ENCODE measurements at regions not wholly inside any gene's neighbourhood (a gene's known extent, or its start where the extent isn't known, plus 50 kb on each side); places are given as distances from the start of the nearest gene placed in this dataset.

GRCh38 chr5:107805824-107806223 is 135.1 kb upstream of the EFNA5 start:
- Histone ChIP-seq H3K27ac (replicated peaks; ENCODE audit: low read length) (peak overlapping the region; percentile 95), H3K9me3 (replicated peaks in 1 of 2; ENCODE audit: control insufficient read depth in 2 of 2, insufficient read depth in 1 of 2, low read depth in 1 of 2, low read length in 2 of 2) (no peaks in the 10 kb centered on the region), H2BK5ac (ENCODE audit: low read length) (no peak overlapping the region), H2BK120ac (ENCODE audit: low read depth, low read length) (peak overlapping the region; percentile 10), H3K23ac (ENCODE audit: low read depth, low read length, poor library complexity) (no peak overlapping the region), H3K4me1 (ENCODE audit: control insufficient read depth in 2 of 2, insufficient read depth in 1 of 2, low read depth in 1 of 2, low read length in 2 of 2) (peaks cover 28 to 38% of the 10 kb centered on the region in 2 donors), H3K27me3 (ENCODE audit: control insufficient read depth in 3 of 3, insufficient read depth in 3 of 3, low read depth in 1 of 3, low read length in 3 of 3) (no peaks in the 10 kb centered on the region), H3K4me2 (ENCODE audit: insufficient read depth, low read length, poor library complexity, severe bottlenecking) (no peak overlapping the region), H2AK5ac (ENCODE audit: low read depth, low read length) (no peak overlapping the region), H3K9ac (ENCODE audit: low read depth, low read length, poor library complexity) (no peak overlapping the region), H3K79me1 (ENCODE audit: low read depth, low read length) (no peaks in the 10 kb centered on the region), H3K14ac (ENCODE audit: low read length) (no peak overlapping the region), H4K91ac (ENCODE audit: low read depth, low read length, poor library complexity) (no peak overlapping the region), H3K4ac (ENCODE audit: low read length) (no peak overlapping the region), H3K18ac (ENCODE audit: low read length) (peak overlapping the region; percentile 24), H4K8ac (ENCODE audit: low read depth, low read length) (no peak overlapping the region), H2AFZ (ENCODE audit: low read length) (peak overlapping the region; percentile 62), H3K4me3 (ENCODE audit: low read length in 2 of 2) (no peak overlapping the region), H2BK15ac (ENCODE audit: low read length) (no peak overlapping the region), H3K36me3 (replicated peaks in 1 of 2; ENCODE audit: control insufficient read depth in 2 of 2, insufficient read depth in 2 of 2, low read length in 2 of 2) (no peaks in the 10 kb centered on the region), H2BK12ac (ENCODE audit: low read length) (no peak overlapping the region)
- peak; percentile 36 for DNase-seq (ENCODE audit: low spot score)
- WGBS, 2 donors (ENCODE audit: extremely low coverage in 2 of 2, insufficient read length in 2 of 2, insufficient replicate concordance in 1 of 2) = no CpG with 5 or more reads among the region's 3 CpGs

- Histone ChIP-seq H2AK5ac (ENCODE audit: low read depth, low read length) (no peak overlapping the region), H3K36me3 (replicated peaks in 1 of 2; ENCODE audit: control insufficient read depth in 2 of 2, insufficient read depth in 2 of 2, low read length in 2 of 2) (no peaks in the 10 kb centered on the region), H3K27me3 (ENCODE audit: control insufficient read depth in 3 of 3, insufficient read depth in 3 of 3, low read depth in 1 of 3, low read length in 3 of 3) (no peaks in the 10 kb centered on the region), H2BK15ac (ENCODE audit: low read length) (no peak overlapping the region), H3K14ac (ENCODE audit: low read length) (no peak overlapping the region), H2BK120ac (ENCODE audit: low read depth, low read length) (no peak overlapping the region), H2BK5ac (ENCODE audit: low read length) (no peak overlapping the region), H2BK12ac (ENCODE audit: low read length) (no peak overlapping the region), H3K79me1 (ENCODE audit: low read depth, low read length) (no peaks in the 10 kb centered on the region), H4K91ac (ENCODE audit: low read depth, low read length, poor library complexity) (no peak overlapping the region), H3K9me3 (replicated peaks in 1 of 2; ENCODE audit: control insufficient read depth in 2 of 2, insufficient read depth in 1 of 2, low read depth in 1 of 2, low read length in 2 of 2) (no peaks in the 10 kb centered on the region), H3K9ac (ENCODE audit: low read depth, low read length, poor library complexity) (no peak overlapping the region), H3K27ac (replicated peaks; ENCODE audit: low read length) (peak overlapping the region; percentile 95), H4K8ac (ENCODE audit: low read depth, low read length) (no peak overlapping the region), H2AFZ (ENCODE audit: low read length) (no peak overlapping the region), H3K4me3 (ENCODE audit: low read length in 2 of 2) (no peak overlapping the region), H3K23ac (ENCODE audit: low read depth, low read length, poor library complexity) (no peak overlapping the region), H3K18ac (ENCODE audit: low read length) (no peak overlapping the region), H3K4me1 (ENCODE audit: control insufficient read depth in 2 of 2, insufficient read depth in 1 of 2, low read depth in 1 of 2, low read length in 2 of 2) (peaks cover 28 to 36% of the 10 kb centered on the region in 2 donors), H3K4me2 (ENCODE audit: insufficient read depth, low read length, poor library complexity, severe bottlenecking) (no peak overlapping the region), H3K4ac (ENCODE audit: low read length) (no peak overlapping the region)
- WGBS, 2 donors (ENCODE audit: extremely low coverage in 2 of 2, insufficient read length in 2 of 2, insufficient replicate concordance in 1 of 2) = no CpG with 5 or more reads among the region's 6 CpGs
- DNase-seq (ENCODE audit: low spot score) = peak; percentile 71
These were observed 134.4 kb upstream of the EFNA5 start for GRCh38 chr5:107805166-107805565.

- Histone ChIP-seq H2AK5ac (ENCODE audit: low read depth, low read length) (no peak overlapping the region), H3K79me1 (ENCODE audit: low read depth, low read length) (no peaks in the 10 kb centered on the region), H2BK15ac (ENCODE audit: low read length) (no peak overlapping the region), H3K18ac (ENCODE audit: low read length) (no peak overlapping the region), H4K91ac (ENCODE audit: low read depth, low read length, poor library complexity) (no peak overlapping the region), H3K4me1 (ENCODE audit: control insufficient read depth in 2 of 2, insufficient read depth in 1 of 2, low read depth in 1 of 2, low read length in 2 of 2) (peaks cover 28 to 33% of the 10 kb centered on the region in 2 donors), H3K27ac (replicated peaks; ENCODE audit: low read length) (peak overlapping the region; percentile 26), H3K9me3 (replicated peaks in 1 of 2; ENCODE audit: control insufficient read depth in 2 of 2, insufficient read depth in 1 of 2, low read depth in 1 of 2, low read length in 2 of 2) (no peaks in the 10 kb centered on the region), H3K23ac (ENCODE audit: low read depth, low read length, poor library complexity) (no peak overlapping the region), H3K9ac (ENCODE audit: low read depth, low read length, poor library complexity) (no peak overlapping the region), H3K14ac (ENCODE audit: low read length) (no peak overlapping the region), H3K4me3 (ENCODE audit: low read length in 2 of 2) (no peak overlapping the region), H3K4ac (ENCODE audit: low read length) (no peak overlapping the region), H4K8ac (ENCODE audit: low read depth, low read length) (no peak overlapping the region), H2AFZ (ENCODE audit: low read length) (no peak overlapping the region), H3K4me2 (ENCODE audit: insufficient read depth, low read length, poor library complexity, severe bottlenecking) (no peak overlapping the region), H2BK120ac (ENCODE audit: low read depth, low read length) (no peak overlapping the region), H3K27me3 (ENCODE audit: control insufficient read depth in 3 of 3, insufficient read depth in 3 of 3, low read depth in 1 of 3, low read length in 3 of 3) (no peaks in the 10 kb centered on the region), H3K36me3 (replicated peaks in 1 of 2; ENCODE audit: control insufficient read depth in 2 of 2, insufficient read depth in 2 of 2, low read length in 2 of 2) (no peaks in the 10 kb centered on the region), H2BK12ac (ENCODE audit: low read length) (no peak overlapping the region), H2BK5ac (ENCODE audit: low read length) (no peak overlapping the region)
- DNase-seq (ENCODE audit: low spot score) = no peak
These were observed 133.0 kb upstream of the EFNA5 start for GRCh38 chr5:107803728-107804127.

GRCh38 chr5:107801061-107801460 is 130.3 kb upstream of the EFNA5 start:
- Histone ChIP-seq H2BK15ac (ENCODE audit: low read length) (no peak overlapping the region), H2BK12ac (ENCODE audit: low read length) (no peak overlapping the region), H3K79me1 (ENCODE audit: low read depth, low read length) (no peaks in the 10 kb centered on the region), H2BK5ac (ENCODE audit: low read length) (no peak overlapping the region), H3K9ac (ENCODE audit: low read depth, low read length, poor library complexity) (no peak overlapping the region), H3K4me3 (ENCODE audit: low read length in 2 of 2) (no peak overlapping the region), H4K91ac (ENCODE audit: low read depth, low read length, poor library complexity) (no peak overlapping the region), H3K4me1 (ENCODE audit: control insufficient read depth in 2 of 2, insufficient read depth in 1 of 2, low read depth in 1 of 2, low read length in 2 of 2) (peaks cover 13 to 14% of the 10 kb centered on the region in 2 donors), H3K27ac (replicated peaks; ENCODE audit: low read length) (no peak overlapping the region), H3K36me3 (replicated peaks in 1 of 2; ENCODE audit: control insufficient read depth in 2 of 2, insufficient read depth in 2 of 2, low read length in 2 of 2) (no peaks in the 10 kb centered on the region), H4K8ac (ENCODE audit: low read depth, low read length) (no peak overlapping the region), H3K4ac (ENCODE audit: low read length) (no peak overlapping the region), H3K14ac (ENCODE audit: low read length) (no peak overlapping the region), H3K23ac (ENCODE audit: low read depth, low read length, poor library complexity) (no peak overlapping the region), H2AFZ (ENCODE audit: low read length) (no peak overlapping the region), H3K18ac (ENCODE audit: low read length) (no peak overlapping the region), H3K27me3 (ENCODE audit: control insufficient read depth in 3 of 3, insufficient read depth in 3 of 3, low read depth in 1 of 3, low read length in 3 of 3) (no peaks in the 10 kb centered on the region), H2AK5ac (ENCODE audit: low read depth, low read length) (no peak overlapping the region), H3K9me3 (replicated peaks in 1 of 2; ENCODE audit: control insufficient read depth in 2 of 2, insufficient read depth in 1 of 2, low read depth in 1 of 2, low read length in 2 of 2) (no peaks in the 10 kb centered on the region), H3K4me2 (ENCODE audit: insufficient read depth, low read length, poor library complexity, severe bottlenecking) (no peak overlapping the region), H2BK120ac (ENCODE audit: low read depth, low read length) (no peak overlapping the region)
- WGBS, 2 donors (ENCODE audit: extremely low coverage in 2 of 2, insufficient read length in 2 of 2, insufficient replicate concordance in 1 of 2) = no CpG with 5 or more reads among the region's 2 CpGs
- DNase-seq (ENCODE audit: low spot score) = no peak
